ENCODE measurements at regions not wholly inside any gene's neighbourhood (a gene's known extent, or its start where the extent isn't known, plus 50 kb on each side); places are given as distances from the start of the nearest gene placed in this dataset.

GRCh38 chr7:113246738-113247137 is 128.4 kb upstream of the SMIM30 start:
- Histone ChIP-seq H3K9me3 (no peaks in the 10 kb centered on the region), H3K4me1 (no peaks in the 10 kb centered on the region), H3K36me3 (no peaks in the 10 kb centered on the region), H3K27ac (no peak overlapping the region), H3K27me3 (no peaks in the 10 kb centered on the region), H3K4me3 (no peak overlapping the region)
- intact Hi-C loops (cut with DNase I): no loop called here
- TF ChIP-seq, protein P1, sequence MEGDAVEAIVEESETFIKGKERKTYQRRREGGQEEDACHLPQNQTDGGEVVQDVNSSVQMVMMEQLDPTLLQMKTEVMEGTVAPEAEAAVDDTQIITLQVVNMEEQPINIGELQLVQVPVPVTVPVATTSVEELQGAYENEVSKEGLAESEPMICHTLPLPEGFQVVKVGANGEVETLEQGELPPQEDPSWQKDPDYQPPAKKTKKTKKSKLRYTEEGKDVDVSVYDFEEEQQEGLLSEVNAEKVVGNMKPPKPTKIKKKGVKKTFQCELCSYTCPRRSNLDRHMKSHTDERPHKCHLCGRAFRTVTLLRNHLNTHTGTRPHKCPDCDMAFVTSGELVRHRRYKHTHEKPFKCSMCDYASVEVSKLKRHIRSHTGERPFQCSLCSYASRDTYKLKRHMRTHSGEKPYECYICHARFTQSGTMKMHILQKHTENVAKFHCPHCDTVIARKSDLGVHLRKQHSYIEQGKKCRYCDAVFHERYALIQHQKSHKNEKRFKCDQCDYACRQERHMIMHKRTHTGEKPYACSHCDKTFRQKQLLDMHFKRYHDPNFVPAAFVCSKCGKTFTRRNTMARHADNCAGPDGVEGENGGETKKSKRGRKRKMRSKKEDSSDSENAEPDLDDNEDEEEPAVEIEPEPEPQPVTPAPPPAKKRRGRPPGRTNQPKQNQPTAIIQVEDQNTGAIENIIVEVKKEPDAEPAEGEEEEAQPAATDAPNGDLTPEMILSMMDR (IDR thresholded peaks at IDR 0.05): no peak
- TF ChIP-seq POLR2A (IDR thresholded peaks at IDR 0.05) (no peak), POLR2AphosphoS5 (IDR thresholded peaks at IDR 0.05; ENCODE audit: insufficient read depth in 1 of 2, low read depth in 1 of 2) (no peak)
- DNase-seq (ENCODE audit: extremely low spot score in 2 of 2): no peak

- H3K27me3 ChIP-seq: no peaks in the 10 kb centered on the region
- intact Hi-C loops (cut with DNase I): no loop called here
Measured at GRCh38 chr7:113232885-113233284, 114.5 kb upstream of the SMIM30 start.

GRCh38 chr7:113230691-113231090 is 112.3 kb upstream of the SMIM30 start:
- no peak overlapping the region for H3K27ac ChIP-seq
- H3K27me3 ChIP-seq: no peaks in the 10 kb centered on the region
- no peaks in the 10 kb centered on the region for H3K9me3 ChIP-seq
- intact Hi-C loops (cut with DNase I): no loop called here
- TF ChIP-seq, protein P1 (IDR thresholded peaks at IDR 0.05): no peak
- no peak for TF ChIP-seq POLR2A (IDR thresholded peaks at IDR 0.05)
- TF ChIP-seq POLR2AphosphoS5 (IDR thresholded peaks at IDR 0.05; ENCODE audit: insufficient read depth in 1 of 2, low read depth in 1 of 2): no peak
- no peak for DNase-seq (ENCODE audit: extremely low spot score in 2 of 2)
- H3K36me3 ChIP-seq: no peaks in the 10 kb centered on the region
- no peak overlapping the region for H3K4me3 ChIP-seq
- H3K4me1 ChIP-seq: no peaks in the 10 kb centered on the region

More at GRCh38 chr7:113232885-113233284, 114.5 kb upstream of the SMIM30 start:
- Histone ChIP-seq H3K9me3 (no peaks in the 10 kb centered on the region), H3K4me1 (no peaks in the 10 kb centered on the region), H3K4me3 (no peak overlapping the region), H3K27ac (no peak overlapping the region), H3K36me3 (no peaks in the 10 kb centered on the region)
- no peak for DNase-seq (ENCODE audit: extremely low spot score in 2 of 2)
- TF ChIP-seq POLR2A (IDR thresholded peaks at IDR 0.05): no peak
- no peak for TF ChIP-seq POLR2AphosphoS5 (IDR thresholded peaks at IDR 0.05; ENCODE audit: insufficient read depth in 1 of 2, low read depth in 1 of 2)
- TF ChIP-seq, protein P1 (IDR thresholded peaks at IDR 0.05): no peak

DNA sequence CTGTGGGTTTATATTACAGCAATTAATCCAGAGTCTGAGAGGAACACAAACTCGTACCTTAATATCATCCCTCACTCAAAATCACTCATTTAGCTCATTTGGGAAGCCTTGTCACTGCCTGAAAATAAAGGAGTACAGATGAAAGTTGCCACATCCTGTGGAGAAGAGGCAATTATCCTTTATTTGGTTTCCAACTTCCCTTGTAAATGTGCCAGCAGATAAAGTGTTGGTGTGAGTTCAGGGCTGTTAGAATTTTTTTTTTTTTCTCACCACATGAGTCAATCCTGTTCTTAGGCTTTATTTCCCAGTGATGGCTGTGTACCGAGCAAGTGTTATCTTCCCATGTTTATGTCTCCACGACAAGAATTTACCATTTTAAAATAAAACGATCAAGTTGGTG is 99.0 kb upstream of the SMIM30 start:
- DNase-seq (ENCODE audit: extremely low spot score in 2 of 2): no peak
- H3K4me3 ChIP-seq: no peak overlapping the region
- H3K27me3 ChIP-seq: no peaks in the 10 kb centered on the region
- H3K9me3 ChIP-seq: no peaks in the 10 kb centered on the region
- TF ChIP-seq, protein P1 (IDR thresholded peaks at IDR 0.05): no peak
- no peak for TF ChIP-seq POLR2A (IDR thresholded peaks at IDR 0.05)
- TF ChIP-seq POLR2AphosphoS5 (IDR thresholded peaks at IDR 0.05; ENCODE audit: insufficient read depth in 1 of 2, low read depth in 1 of 2): no peak
- no peaks in the 10 kb centered on the region for H3K36me3 ChIP-seq
- no peaks in the 10 kb centered on the region for H3K4me1 ChIP-seq
- intact Hi-C loops (cut with DNase I): no loop called here
- H3K27ac ChIP-seq: no peak overlapping the region

- intact Hi-C loops (cut with DNase I): no loop called here
- Histone ChIP-seq H3K36me3 (no peaks in the 10 kb centered on the region), H3K27me3 (no peaks in the 10 kb centered on the region)
Measured at GRCh38 chr7:113216038-113216437, 97.7 kb upstream of the SMIM30 start.

More at GRCh38 chr7:113216038-113216437, 97.7 kb upstream of the SMIM30 start:
- Histone ChIP-seq H3K4me1 (no peaks in the 10 kb centered on the region), H3K9me3 (no peaks in the 10 kb centered on the region), H3K27ac (no peak overlapping the region), H3K4me3 (no peak overlapping the region)
- TF ChIP-seq POLR2AphosphoS5 (IDR thresholded peaks at IDR 0.05; ENCODE audit: insufficient read depth in 1 of 2, low read depth in 1 of 2) (no peak), POLR2A (IDR thresholded peaks at IDR 0.05) (no peak)
- TF ChIP-seq, protein P1 (IDR thresholded peaks at IDR 0.05): no peak
- no peak for DNase-seq (ENCODE audit: extremely low spot score in 2 of 2)
